Left renal pelvis (tissue), 4 donors: ENCODE measurements at regions not wholly inside any gene's neighbourhood (a gene's known extent, or its start where the extent isn't known, plus 50 kb on each side); places are given as distances from the start of the nearest gene placed in this dataset.
"Not testable (repeated sequence)": the region's sequence is repeated elsewhere in the genome, so short reads cannot be mapped to it uniquely, and the experiment has no call there.

Source experiments
- DNase-seq, 4 donors: peaks; one replicate each; pipeline ENCODE4 v3.0.0-alpha.2; 2013; ENCODE audit warnings: low read depth in 4 of 4, low spot score in 3 of 4

GRCh38 chrX:124181515-124181914 is 150.9 kb upstream of the TEX13D start:
- not testable (repeated sequence) for DNase-seq

DNA sequence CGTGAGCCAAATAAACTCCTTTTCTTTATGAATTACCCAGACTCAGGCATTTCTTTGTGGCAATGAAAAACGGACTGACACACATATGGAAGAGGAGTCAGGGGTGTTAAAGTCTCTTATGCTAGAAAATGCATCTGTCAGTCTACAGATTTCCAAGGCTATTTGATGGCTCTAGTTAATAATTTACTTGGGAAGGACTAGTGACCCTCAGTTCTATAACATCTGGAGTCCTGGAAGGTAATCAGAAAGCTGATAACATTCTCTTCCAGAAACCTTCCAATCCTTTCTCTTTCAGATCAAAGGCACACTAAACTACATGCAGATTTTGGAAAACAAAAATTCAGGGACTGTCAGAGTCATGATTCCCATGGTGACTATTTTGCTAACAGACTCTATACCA is 142.0 kb upstream of the TEX13D start:
- no peak for DNase-seq

DNA sequence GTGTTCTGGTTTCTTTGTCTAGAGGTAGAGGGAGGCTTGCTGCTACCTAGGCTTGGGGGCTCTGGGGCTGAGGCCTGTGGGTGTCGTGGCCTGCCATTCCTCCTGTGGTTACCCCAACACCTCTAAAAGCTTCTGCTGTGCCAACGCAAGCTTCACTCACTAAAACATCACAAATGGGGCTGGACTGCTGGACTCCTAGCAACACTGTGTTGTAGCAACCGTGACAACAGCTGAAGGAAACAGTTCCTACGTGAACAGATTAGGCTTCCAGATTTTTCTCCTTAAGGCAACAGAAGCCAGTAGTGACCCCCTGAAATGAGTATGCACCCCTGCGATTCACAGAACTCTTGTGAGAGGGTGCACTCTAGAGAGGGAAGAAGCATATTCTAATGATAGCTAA is 138.3 kb upstream of the TEX13D start:
- no peak for DNase-seq

- DNase-seq: no peak
Observed at GRCh38 chrX:124194901-124195300, 137.6 kb upstream of the TEX13D start.

DNA sequence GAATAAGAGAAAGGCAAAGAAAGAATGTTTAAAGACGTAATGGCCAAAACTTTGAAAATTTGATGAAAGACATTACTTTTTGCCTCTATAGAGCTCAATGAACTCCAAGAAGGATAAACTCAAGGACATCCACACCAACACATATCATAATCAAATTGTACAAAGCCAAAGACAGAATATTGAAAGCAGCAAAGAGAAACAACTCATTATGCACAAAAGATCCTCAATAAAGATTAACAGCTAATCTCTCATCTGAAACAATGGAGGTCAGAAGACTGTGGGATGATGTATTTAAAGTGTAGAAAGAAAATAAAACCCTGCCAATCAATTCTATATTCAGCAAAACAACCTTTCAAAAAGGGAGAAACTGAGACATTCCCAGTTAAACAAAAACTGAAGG is 129.1 kb upstream of the TEX13D start:
- no peak for DNase-seq

DNA sequence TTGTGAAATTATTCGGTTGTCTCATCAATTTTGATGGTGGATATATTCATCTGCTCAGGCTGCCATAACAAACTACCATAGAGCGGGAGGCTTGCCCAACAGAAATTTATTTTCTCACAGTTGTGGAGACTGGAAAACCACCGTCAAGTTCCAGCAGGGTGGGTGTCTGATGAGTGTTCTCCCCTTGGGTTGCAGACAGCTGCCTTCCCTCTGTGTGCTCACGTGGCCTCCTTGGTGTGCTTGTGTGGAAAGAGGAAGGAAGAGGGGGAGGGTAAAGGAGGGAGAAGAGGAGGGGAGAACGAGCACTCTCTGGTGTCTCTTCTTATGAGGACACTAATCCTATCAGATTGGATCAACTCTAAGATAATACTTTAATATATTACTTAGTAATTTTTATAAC is 123.8 kb upstream of the TEX13D start:
- DNase-seq: no peak

GRCh38 chrX:124209792-124210576 is 122.5 kb upstream of the TEX13D start:
- no peak for DNase-seq

DNA sequence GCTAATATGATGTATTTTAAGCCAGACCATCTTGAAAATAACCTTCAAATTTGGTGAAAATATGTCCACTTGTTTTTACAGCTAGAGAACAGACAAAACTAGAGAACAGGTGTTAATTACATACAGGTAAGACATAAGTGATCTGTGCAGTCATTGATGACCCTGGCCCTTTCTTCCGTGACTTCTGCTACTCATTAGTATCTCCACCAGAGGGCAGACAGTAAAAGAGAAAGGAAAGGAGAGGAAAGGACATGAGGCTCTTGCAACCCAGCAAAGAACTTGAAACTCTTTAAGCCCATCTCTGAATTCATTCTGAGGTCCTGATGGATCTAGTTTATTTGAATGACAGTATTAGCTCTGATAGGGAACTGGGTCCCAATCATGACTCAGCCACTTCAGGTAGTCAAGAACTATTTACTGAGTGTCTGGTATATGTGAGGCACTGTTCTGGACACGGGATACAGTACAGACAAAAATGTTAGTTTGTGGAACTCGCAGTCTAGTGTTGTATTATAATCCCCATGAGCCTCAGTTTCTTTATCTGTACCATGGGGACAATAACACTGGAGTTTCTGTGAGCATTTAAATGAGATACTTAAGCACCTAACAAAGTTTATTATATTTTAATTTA is 121.0 kb upstream of the TEX13D start:
- no peak for DNase-seq

DNA sequence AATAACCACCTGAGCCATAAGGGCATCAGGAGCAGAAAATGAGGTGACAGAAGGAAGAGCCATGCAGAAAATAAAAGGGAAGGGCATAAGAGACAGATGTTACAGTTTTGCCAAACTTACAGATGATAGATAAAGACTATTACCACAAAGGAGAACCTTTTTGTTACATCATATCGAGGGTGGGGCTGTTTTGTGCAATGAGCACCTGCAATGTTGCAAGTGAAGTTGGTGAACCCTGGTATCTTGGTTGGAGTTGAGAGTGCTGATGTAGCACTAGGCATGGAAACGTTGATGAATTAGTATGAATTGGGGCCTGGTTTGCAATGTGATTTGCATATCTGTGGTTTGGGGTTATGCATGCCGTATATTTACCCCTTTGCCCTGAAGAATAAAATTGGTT is 119.8 kb upstream of the TEX13D start:
- no peak for DNase-seq

DNA sequence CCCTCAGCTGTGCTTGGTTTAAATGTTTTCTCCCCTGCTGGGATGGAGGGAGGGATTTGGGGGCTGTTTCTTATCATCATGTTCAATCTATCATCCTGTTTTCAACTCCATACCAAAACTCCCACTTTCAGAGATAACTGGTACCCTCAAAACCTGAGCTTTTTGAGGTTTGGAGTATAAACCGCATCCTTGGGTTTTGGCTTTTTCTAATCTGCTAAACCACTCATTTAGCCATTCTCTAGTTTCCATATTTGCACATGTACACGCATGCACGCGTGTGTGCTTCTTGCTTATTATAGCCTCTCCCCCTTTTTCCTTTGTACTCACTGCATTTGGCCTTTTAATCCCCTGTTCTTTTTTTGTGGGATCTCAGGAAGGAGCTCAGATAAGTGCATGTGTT is 116.7 kb upstream of the TEX13D start:
- no peak for DNase-seq

GRCh38 chrX:124216396-124217115 is 115.9 kb upstream of the TEX13D start:
- no peak for DNase-seq

DNA sequence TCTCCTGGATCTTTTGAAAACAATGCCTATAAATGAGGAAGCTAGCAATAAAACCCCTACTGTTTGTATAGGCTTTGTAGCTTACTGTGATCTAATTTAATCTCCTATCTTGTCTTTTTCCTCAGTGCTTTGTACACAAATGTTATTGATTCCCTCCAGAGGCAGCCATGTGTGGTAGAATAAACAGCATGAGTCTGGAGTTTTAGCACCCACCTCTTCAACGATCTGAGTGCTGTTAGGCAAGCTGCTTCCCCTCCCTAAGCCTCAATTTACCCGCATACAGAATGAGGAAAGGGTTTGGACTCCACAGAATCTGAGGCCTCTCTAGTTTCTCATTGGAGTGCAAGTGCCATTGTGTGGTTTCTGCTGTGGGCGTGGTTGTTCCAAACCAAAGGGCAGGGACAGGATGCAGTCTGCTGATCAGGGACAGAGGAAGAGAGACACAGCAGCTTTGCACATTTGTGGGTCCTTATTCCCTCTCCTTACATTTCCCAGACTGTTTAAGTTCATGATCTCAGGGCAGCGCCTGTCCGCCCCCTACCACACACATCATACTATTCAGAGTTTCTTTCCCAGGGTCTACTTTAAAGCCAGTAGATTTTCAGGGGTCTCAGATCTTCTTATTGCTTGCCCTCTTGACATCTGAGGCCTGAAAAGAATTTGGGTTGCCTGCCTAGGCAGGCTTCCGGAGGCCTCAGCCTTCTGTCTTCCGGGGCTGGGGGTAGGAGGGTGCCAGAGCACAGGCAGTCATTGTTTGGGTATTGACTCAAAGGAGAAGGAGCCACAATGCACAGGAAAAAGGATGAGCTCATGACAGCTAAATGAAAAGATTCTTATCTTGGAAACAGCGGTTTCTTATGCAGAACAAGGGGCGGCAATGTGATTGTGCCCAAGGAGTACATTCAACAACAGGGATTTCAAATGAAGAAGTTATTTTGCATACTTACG is 114.9 kb upstream of the TEX13D start:
- DNase-seq: no peak

- DNase-seq: no peak
Observed at GRCh38 chrX:124223524-124223923, 108.9 kb upstream of the TEX13D start.

DNA sequence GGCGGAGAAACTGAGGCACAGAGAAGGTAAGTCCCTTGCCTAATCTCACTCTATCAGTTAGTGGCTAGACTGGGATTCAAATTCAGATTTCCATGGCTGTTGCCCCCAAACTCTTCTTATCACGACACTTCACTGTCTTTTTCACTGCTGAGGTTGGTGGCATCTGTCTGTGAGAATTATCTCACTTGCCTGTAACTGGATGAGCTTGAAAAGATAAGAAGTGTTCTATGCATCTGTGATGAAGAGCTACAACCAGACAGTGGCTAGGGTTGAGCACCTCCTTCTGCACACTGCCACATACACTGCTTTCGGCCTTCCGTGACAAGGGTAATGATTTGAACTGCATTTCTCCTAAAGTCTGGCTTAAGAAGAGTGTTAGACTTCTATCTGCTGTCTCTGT is 107.9 kb upstream of the TEX13D start:
- no peak for DNase-seq

DNA sequence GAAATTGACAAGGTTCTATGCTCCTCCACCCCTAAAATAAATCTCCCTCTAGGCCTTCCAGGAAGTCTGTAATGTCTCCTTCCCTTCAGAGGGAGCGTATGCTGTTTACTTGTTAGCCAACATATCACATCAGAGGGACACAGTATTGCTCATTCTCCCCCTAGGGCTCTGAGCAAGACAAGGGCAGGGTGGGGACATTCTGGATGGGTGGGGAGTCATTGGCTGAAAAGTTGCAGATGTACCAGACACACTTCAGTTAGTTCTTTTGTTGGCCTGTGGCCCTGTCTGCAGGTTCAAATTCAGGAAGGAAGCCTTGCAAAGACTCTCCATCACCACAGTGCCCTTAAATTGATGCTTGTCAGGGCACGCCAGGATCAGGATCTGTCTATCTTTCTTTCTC is 106.3 kb upstream of the TEX13D start:
- DNase-seq: no peak

- DNase-seq: no peak
Observed at GRCh38 chrX:124228849-124229248, 103.6 kb upstream of the TEX13D start.

DNA sequence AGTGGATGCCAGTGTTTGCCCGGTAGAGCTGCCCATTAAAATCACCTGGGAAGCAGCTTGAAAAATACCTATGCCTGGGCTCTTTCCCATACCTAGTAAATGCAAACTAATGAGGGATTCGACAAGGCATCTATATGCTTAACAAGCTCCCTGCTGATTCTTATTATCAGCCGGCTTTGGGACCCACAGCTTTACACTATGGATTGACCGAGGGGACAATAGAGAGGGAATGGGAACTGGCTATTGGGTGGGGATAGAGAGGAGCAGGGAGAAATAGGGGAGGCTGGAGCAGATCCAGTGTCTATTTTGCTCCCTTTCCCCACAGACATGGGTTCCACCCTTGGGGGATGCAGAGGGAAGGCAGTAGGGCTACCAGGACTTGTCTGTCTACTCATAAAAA is 103.1 kb upstream of the TEX13D start:
- DNase-seq: no peak

DNA sequence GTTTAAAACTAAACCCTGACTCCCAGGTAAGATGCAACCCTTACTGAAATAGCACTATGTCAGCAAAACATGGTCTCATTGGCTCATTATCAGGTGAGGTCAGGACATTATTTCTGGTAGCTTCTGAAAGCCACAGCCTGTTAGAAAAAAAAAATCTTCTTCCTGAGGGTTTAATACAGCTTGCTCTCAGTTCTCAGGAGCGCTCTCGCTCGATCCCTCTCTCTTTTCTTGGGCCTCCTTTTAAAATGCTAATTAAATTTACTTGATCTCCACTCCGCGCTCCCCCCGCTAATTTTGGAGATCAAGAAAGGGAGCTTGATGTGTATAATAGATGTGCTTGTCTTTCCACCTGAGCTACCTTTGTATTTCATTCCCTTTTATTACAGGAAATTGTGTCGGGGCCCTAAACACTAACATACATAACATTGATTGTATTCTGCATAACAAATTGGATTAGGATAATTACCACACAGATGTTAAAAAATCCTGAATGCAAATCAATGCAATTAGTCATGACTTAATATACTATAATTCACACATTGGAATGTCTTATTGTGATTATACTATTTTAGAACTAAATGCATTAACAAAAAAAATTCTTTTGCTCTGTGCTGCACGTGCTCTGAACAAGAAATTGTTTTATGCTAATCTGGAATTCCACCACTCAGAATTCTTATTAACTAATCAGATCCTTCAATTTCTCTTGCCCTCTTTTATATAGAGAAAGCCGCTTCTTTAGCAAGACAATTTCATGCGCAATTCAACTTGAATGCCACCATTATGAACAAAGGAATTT is 101.6 kb upstream of the TEX13D start:
- DNase-seq: no peak

- DNase-seq: no peak
Observed at GRCh38 chrX:124231451-124231759, 101.1 kb upstream of the TEX13D start.

GRCh38 chrX:124232523-124233201 is 99.8 kb upstream of the TEX13D start:
- no peak for DNase-seq
